ENCODE measurements at regions not wholly inside any gene's neighbourhood (a gene's known extent, or its start where the extent isn't known, plus 50 kb on each side); places are given as distances from the start of the nearest gene placed in this dataset.

DNA sequence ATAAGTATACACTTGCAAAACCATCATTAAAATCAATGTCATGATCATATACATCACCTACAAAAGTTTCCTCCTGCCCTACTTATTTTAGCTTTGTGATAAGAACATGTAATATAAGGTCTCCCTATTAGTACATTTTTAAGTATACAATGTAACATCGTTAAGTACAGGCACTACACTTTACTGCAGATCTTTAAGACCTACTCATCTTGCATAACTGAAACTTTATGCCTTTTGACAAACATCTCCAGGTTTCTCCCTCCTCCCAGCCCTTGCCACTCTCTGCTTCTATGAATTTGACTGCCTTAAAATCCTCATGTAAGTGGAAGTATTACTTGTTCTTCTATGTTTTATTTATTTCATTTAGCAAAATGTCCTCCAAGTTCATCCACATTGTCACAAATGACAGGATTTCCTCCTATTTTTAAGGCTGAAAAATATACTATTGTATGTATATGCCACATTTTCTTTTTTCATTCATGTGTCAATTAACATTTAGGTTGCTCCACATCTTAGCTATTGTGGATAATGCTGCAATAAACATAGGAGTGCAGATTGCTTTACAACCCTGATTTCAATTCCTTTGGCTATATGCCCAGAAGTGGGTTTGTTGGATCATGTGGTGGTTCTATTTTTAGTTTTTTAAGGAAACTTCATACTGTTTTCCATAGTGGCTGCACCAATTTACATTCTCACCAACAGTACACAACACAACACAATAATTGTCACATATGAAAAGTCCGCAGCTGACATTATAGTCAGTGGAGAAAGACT lies 471.1 kb upstream of the ANO3 start:
- no peaks in the 10 kb centered on the region for H3K36me3 ChIP-seq (replicated peaks in 1 of 2)
- no peaks in the 10 kb centered on the region for H3K9me3 ChIP-seq (replicated peaks in 1 of 3)
- TF ChIP-seq, protein P1, sequence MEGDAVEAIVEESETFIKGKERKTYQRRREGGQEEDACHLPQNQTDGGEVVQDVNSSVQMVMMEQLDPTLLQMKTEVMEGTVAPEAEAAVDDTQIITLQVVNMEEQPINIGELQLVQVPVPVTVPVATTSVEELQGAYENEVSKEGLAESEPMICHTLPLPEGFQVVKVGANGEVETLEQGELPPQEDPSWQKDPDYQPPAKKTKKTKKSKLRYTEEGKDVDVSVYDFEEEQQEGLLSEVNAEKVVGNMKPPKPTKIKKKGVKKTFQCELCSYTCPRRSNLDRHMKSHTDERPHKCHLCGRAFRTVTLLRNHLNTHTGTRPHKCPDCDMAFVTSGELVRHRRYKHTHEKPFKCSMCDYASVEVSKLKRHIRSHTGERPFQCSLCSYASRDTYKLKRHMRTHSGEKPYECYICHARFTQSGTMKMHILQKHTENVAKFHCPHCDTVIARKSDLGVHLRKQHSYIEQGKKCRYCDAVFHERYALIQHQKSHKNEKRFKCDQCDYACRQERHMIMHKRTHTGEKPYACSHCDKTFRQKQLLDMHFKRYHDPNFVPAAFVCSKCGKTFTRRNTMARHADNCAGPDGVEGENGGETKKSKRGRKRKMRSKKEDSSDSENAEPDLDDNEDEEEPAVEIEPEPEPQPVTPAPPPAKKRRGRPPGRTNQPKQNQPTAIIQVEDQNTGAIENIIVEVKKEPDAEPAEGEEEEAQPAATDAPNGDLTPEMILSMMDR (IDR thresholded peaks at IDR 0.05), result no peak
- TF ChIP-seq POLR2A (IDR thresholded peaks at IDR 0.05), result no peak
- intact Hi-C loops (cut with DNase I), result no loop called here
- H3K4me3 ChIP-seq, result no peak overlapping the region
- DNase-seq, result no peak
- no peaks in the 10 kb centered on the region for H3K4me1 ChIP-seq (replicated peaks in 1 of 2)
- 72 to 89% (median 81%) methylated on average over 2 of the region's 2 CpGs for WGBS, 4 donors
- H3K27me3 ChIP-seq, result no peaks in the 10 kb centered on the region
- no peak overlapping the region for H3K27ac ChIP-seq

DNA sequence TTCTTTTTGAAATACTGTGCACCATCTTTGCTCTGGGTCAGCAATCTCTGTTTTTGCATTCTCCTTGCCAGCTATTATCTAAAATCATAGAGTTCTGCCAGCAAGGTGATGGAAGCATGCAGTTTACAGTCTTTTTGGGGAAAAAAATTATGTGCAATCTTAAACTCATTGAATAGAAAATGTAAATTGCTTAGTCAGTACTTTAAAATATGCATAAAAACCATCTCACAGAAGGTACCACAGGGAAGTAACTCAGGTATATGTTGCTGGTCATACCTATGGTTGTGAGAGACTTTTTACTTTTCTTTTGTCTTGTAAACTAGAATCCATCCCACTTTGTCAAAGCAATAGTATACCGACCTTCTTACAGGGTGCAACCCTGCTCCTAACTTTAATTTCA lies 469.8 kb upstream of the ANO3 start:
- no peak overlapping the region for H3K4me3 ChIP-seq
- no peaks in the 10 kb centered on the region for H3K36me3 ChIP-seq (replicated peaks in 1 of 2)
- no peak for DNase-seq
- H3K4me1 ChIP-seq (replicated peaks in 1 of 2), result no peaks in the 10 kb centered on the region
- intact Hi-C loops (cut with DNase I), result no loop called here
- H3K9me3 ChIP-seq (replicated peaks in 1 of 3), result no peaks in the 10 kb centered on the region
- WGBS, 4 donors, result 79 to 96% (median 88%) methylated on average over 1 of the region's 1 CpG
- H3K27ac ChIP-seq, result no peak overlapping the region
- no peaks in the 10 kb centered on the region for H3K27me3 ChIP-seq
- TF ChIP-seq POLR2A (IDR thresholded peaks at IDR 0.05), result no peak
- TF ChIP-seq, protein P1 (IDR thresholded peaks at IDR 0.05), result no peak

DNA sequence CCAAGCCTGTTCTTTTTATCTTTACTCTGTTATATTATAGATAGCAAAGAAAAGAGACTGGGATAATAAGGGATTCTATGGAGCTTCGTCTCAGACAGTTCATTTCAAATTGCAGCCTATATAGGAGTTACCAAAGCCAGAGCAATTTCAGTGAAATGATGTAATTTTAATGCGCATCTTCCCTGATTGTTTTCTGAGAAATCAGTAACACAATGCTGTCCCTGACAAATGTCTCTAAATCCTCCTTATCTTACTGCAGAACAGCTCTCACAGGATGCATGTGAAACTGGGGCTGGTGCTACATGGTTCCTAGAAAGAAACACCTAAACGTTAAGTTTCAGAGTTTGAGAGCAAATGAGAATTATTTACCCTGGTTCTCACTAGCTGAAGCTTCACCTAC lies 467.9 kb upstream of the ANO3 start:
- no peaks in the 10 kb centered on the region for H3K36me3 ChIP-seq (replicated peaks in 1 of 2)

DNA sequence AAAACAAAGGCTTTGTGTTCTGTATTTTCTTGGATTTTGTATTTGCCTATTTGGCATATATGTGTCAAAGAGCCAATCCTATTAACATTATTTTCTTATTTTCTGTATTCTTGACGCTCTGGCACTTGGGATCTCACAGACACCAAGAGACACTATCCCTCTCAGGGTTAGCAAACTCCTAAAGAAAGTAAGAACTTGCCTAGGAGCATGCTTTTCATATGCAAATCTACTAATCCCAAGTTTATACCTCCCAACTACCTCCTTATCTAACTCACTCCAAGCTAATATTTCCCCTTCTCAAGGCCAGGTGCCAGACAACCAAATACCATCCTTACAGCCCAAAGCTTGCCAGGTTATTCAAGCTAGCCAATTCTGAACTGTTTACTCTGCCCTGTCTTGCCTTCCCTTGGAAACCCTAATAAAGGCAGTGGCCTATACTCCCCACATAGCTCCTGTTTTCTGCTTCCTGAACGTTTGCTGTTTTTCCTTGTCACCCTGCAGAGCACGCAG lies 455.4 kb upstream of the ANO3 start:
- no peak overlapping the region for H3K27ac ChIP-seq
- intact Hi-C loops (cut with DNase I), result no loop called here
- H3K9me3 ChIP-seq (replicated peaks in 1 of 3), result no peaks in the 10 kb centered on the region
- no peaks in the 10 kb centered on the region for H3K27me3 ChIP-seq
- H3K4me3 ChIP-seq, result no peak overlapping the region
- TF ChIP-seq, protein P1 (IDR thresholded peaks at IDR 0.05), result no peak
- TF ChIP-seq POLR2A (IDR thresholded peaks at IDR 0.05), result no peak
- no peaks in the 10 kb centered on the region for H3K36me3 ChIP-seq (replicated peaks in 1 of 2)
- no peaks in the 10 kb centered on the region for H3K4me1 ChIP-seq (replicated peaks in 1 of 2)
- 71 to 77% (median 74%) methylated on average over 3 of the region's 3 CpGs for WGBS, 4 donors
- DNase-seq, result no peak

More for the DNA sequence above, 467.9 kb upstream of the ANO3 start:
- TF ChIP-seq POLR2A (IDR thresholded peaks at IDR 0.05), result no peak
- TF ChIP-seq, protein P1 (IDR thresholded peaks at IDR 0.05), result no peak
- Histone ChIP-seq H3K27me3 (no peaks in the 10 kb centered on the region), H3K9me3 (replicated peaks in 1 of 3) (no peaks in the 10 kb centered on the region), H3K4me3 (no peak overlapping the region), H3K27ac (no peak overlapping the region), H3K4me1 (replicated peaks in 1 of 2) (no peaks in the 10 kb centered on the region)
- DNase-seq, result no peak
- intact Hi-C loops (cut with DNase I), result no loop called here
- WGBS, 4 donors, result 60 to 68% (median 63%) methylated on average over 3 of the region's 3 CpGs

Data from adrenal gland (tissue), 9 donors.